ENCODE measurements at regions not wholly inside any gene's neighbourhood (a gene's known extent, or its start where the extent isn't known, plus 50 kb on each side); places are given as distances from the start of the nearest gene placed in this dataset.

DNA sequence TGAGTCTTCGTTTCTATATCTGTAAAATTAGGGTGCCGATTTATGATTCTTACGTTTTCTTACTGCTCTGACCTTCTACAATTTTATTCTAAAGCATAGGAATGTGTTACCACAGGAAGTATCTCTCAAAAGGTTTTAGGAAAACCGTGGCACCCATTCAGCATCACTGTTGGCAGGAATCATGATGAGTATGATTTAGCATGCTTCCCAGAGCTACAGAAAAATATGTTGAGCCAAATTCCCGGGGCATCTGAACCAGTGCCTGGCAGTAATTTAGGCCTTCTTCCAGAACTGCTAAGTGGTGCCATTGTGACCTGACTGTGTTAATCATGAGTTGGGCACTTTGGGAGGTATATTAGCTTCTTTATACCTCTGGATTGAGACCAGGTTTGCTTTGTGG lies 605.0 kb upstream of the RAG2 start:
- Histone ChIP-seq H3K4me2 (ENCODE audit: low read depth, low read length) (no peak overlapping the region), H3K27me3 (ENCODE audit: control insufficient read depth in 1 of 2, insufficient read depth in 2 of 2, low read length in 2 of 2) (no peaks in the 10 kb centered on the region), H2AFZ (ENCODE audit: low read length) (no peak overlapping the region), H3K4me1 (ENCODE audit: insufficient read depth, low read length) (no peaks in the 10 kb centered on the region), H3K9ac (ENCODE audit: insufficient read depth, low read depth, low read length) (no peak overlapping the region), H3K27ac (ENCODE audit: extremely low read length, insufficient read depth, low read length) (no peak overlapping the region), H3K36me3 (replicated peaks in 1 of 2; ENCODE audit: control insufficient read depth in 1 of 2, insufficient read depth in 2 of 2, low read length in 2 of 2) (no peaks in the 10 kb centered on the region), H3K4me3 (replicated peaks in 1 of 3; ENCODE audit: insufficient read depth in 1 of 3, low read depth in 2 of 3, low read length in 3 of 3) (no peak overlapping the region), H3K79me2 (ENCODE audit: insufficient read depth, low read length) (no peaks in the 10 kb centered on the region), H3K9me3 (ENCODE audit: low read length) (peaks cover 81% of the 10 kb centered on the region), H4K20me1 (ENCODE audit: insufficient read depth, low read length) (no peaks in the 10 kb centered on the region)
- CTCF ChIA-PET (ENCODE audit: low intra/inter-chr PET ratio, low total read pairs) = no interaction called here
- intact Hi-C loops (cut with micrococcal nuclease; ENCODE audit: unreplicated experiment) = no loop called here
- WGBS (ENCODE audit: low lambda C conversion rate) = 11% methylated on average over 5 of the region's 5 CpGs
- DNase-seq (ENCODE audit: low spot score) (no peak), FAIRE-seq (no peak), ATAC-seq (no peak)
- TF ChIP-seq MAZ (IDR thresholded peaks at IDR 0.05; ENCODE audit: borderline replicate concordance, low read depth, low read length) (no peak), MAZ (CRISPR knock-in tag; IDR thresholded peaks at IDR 0.05; ENCODE audit: low read depth) (no peak), ZNF562 (CRISPR knock-in tag; IDR thresholded peaks at IDR 0.05; ENCODE audit: borderline replicate concordance) (no peak), SIX1 (CRISPR knock-in tag; IDR thresholded peaks at IDR 0.05; ENCODE audit: borderline replicate concordance) (no peak), RARG (CRISPR knock-in tag; IDR thresholded peaks at IDR 0.05; ENCODE audit: low read depth) (no peak), ZNF792 (CRISPR knock-in tag; IDR thresholded peaks at IDR 0.05) (no peak), TBL1XR1 (IDR thresholded peaks at IDR 0.05; ENCODE audit: borderline replicate concordance, low read length, partially characterized antibody) (no peak), ELF3 (CRISPR knock-in tag; IDR thresholded peaks at IDR 0.05) (no peak), ZNF614 (CRISPR knock-in tag; IDR thresholded peaks at IDR 0.05; ENCODE audit: borderline replicate concordance) (no peak), ZNF335 (CRISPR knock-in tag; IDR thresholded peaks at IDR 0.05) (no peak), ZNF720 (CRISPR knock-in tag; IDR thresholded peaks at IDR 0.05) (no peak), SAP130 (CRISPR knock-in tag; IDR thresholded peaks at IDR 0.05; ENCODE audit: low read depth) (no peak), SRY (CRISPR knock-in tag; IDR thresholded peaks at IDR 0.05) (no peak), ZNF775 (CRISPR knock-in tag; IDR thresholded peaks at IDR 0.05; ENCODE audit: borderline replicate concordance) (no peak), NONO (IDR thresholded peaks at IDR 0.05) (no peak), NONO (CRISPR knock-in tag; conservative IDR thresholded peaks at IDR 0.05) (no peak)
- TF ChIP-seq, protein P1, sequence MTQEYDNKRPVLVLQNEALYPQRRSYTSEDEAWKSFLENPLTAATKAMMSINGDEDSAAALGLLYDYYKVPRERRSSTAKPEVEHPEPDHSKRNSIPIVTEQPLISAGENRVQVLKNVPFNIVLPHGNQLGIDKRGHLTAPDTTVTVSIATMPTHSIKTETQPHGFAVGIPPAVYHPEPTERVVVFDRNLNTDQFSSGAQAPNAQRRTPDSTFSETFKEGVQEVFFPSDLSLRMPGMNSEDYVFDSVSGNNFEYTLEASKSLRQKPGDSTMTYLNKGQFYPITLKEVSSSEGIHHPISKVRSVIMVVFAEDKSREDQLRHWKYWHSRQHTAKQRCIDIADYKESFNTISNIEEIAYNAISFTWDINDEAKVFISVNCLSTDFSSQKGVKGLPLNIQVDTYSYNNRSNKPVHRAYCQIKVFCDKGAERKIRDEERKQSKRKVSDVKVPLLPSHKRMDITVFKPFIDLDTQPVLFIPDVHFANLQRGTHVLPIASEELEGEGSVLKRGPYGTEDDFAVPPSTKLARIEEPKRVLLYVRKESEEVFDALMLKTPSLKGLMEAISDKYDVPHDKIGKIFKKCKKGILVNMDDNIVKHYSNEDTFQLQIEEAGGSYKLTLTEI (CRISPR knock-in tag; conservative IDR thresholded peaks at IDR 0.05) = no peak
- TF ChIP-seq, protein P2, sequence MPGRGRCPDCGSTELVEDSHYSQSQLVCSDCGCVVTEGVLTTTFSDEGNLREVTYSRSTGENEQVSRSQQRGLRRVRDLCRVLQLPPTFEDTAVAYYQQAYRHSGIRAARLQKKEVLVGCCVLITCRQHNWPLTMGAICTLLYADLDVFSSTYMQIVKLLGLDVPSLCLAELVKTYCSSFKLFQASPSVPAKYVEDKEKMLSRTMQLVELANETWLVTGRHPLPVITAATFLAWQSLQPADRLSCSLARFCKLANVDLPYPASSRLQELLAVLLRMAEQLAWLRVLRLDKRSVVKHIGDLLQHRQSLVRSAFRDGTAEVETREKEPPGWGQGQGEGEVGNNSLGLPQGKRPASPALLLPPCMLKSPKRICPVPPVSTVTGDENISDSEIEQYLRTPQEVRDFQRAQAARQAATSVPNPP (CRISPR knock-in tag; IDR thresholded peaks at IDR 0.05) = no peak
- TF ChIP-seq, protein P3, sequence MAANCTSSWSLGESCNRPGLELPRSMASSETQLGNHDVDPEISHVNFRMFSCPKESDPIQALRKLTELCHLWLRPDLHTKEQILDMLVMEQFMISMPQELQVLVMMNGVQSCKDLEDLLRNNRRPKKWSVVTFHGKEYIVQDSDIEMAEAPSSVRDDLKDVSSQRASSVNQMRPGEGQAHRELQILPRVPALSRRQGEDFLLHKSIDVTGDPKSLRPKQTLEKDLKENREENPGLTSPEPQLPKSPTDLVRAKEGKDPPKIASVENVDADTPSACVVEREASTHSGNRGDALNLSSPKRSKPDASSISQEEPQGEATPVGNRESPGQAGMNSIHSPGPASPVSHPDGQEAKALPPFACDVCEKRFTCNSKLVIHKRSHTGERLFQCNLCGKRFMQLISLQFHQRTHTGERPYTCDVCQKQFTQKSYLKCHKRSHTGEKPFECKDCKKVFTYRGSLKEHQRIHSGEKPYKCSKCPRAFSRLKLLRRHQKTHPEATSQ (CRISPR knock-in tag; IDR thresholded peaks at IDR 0.05; ENCODE audit: borderline replicate concordance) = no peak
- in situ Hi-C loops (cut with HindIII; ENCODE audit: extremely low pct_ligation_motif_present, low pct_unique_long_range_greater_than_20kb) = no loop called here
- BruUV-seq (replicated peaks) = no TSS peak
- POLR2A ChIA-PET = no interaction called here

Measured in HepG2 (cell line).